Tibial nerve (tissue), 3 donors: ENCODE measurements at regions not wholly inside any gene's neighbourhood (a gene's known extent, or its start where the extent isn't known, plus 50 kb on each side); places are given as distances from the start of the nearest gene placed in this dataset.

ENCODE experiments used
- CTCF ChIP-seq, 5 experiments: fragments of 200-600 bp in 3 of 5; fragments of 450-650 bp in 2 of 5; sonication (generic) in 3 of 5; IDR thresholded peaks; one replicate each; pipeline ENCODE4 v1.5.1; 2016 to 2019; ENCODE audit warnings: antibody characterized with exemption in 5 of 5, mild to moderate bottlenecking in 3 of 5, moderate library complexity in 2 of 5
- POLR2A ChIP-seq, 2 donors: fragments of 450-650 bp; IDR thresholded peaks; one replicate each; pipeline ENCODE4 v1.6.1; 2017; ENCODE audit warnings: antibody characterized with exemption in 2 of 2, mild to moderate bottlenecking in 2 of 2, moderate library complexity in 2 of 2

GRCh38 chr22:36079041-36079440, 50.4 kb upstream of the RBFOX2 start:
- TF ChIP-seq CTCF (IDR thresholded peaks at IDR 0.05) (no peak), POLR2A (IDR thresholded peaks at IDR 0.05) (no peak)
